ENCODE measurements at regions not wholly inside any gene's neighbourhood (a gene's known extent, or its start where the extent isn't known, plus 50 kb on each side); places are given as distances from the start of the nearest gene placed in this dataset.
A peak's percentile ranks its signal among the peaks of the same experiment; 100 is the strongest.

- DNase-seq (ENCODE audit: low read depth in 2 of 2) = peak in 1 of 2 donors; percentile 52
These were observed 54.3 kb downstream of the FAM241B start for GRCh38 chr10:69684020-69684980.

GRCh38 chr10:69684981-69685353 lies 54.9 kb downstream of the FAM241B start:
- DNase-seq (ENCODE audit: low read depth in 2 of 2) = no peak

GRCh38 chr10:69685426-69685801 lies 55.4 kb downstream of the FAM241B start:
- no peak for DNase-seq (ENCODE audit: low read depth in 2 of 2)

DNA sequence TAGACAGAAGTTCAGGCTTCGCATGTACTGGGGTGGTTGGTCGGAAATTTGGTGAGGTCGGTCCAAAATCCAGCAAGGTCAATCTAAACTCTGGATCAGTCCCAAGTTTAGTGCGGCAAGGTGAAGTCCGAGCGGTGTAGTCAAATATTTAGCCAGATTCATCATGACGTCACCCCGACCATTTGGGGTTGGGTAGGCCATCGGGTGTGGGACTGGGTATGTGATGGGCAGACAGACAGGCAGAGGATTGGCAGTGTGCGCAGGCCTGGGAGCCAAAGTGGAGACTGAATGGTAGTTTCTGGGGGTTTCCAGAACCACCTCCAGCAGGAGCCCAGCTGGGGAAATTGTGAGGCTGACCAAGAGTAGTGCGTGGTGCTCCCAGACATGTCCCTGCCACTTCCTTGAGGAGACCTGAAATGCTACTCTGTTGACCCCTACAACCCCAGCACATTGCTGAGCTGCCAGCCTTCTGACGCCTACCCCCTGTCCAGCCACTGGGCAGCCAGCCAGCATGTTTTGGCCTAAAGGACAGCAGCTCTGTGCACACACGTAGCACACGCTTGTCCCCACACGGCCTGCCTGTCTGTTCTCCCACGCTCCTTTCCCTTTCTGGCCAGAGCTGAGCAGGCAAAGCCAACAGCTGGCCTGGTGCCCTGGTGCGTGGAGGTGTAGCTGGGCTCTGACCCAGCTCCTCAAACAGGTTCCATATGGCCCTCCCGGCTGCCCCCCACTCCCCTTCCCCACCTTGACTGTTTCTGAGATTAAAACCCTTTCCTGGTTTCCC lies 55.9 kb downstream of the FAM241B start:
- DNase-seq (ENCODE audit: low read depth in 2 of 2) = peak in 1 of 2 donors; percentile 8

DNA sequence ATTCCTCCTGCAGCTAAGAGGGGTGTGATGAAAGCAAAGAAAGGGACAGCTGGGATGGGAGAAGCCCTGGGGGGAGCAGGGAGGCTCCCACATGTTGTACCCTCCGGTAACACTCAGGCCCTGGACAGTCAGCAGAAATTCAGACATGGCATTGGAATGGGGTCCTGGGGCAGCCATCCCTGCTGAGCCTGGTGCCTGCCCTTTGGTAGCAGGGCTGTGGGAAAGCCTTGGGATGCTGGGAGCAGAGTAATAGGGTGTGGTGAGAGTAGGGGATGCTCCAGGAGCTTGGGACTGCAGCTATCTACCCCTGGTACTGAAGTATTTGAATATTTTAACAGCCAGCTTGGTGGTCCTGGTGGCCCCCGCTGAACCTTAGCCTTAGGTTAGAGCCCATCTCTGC lies 56.8 kb downstream of the FAM241B start:
- DNase-seq (ENCODE audit: low read depth in 2 of 2) = no peak

DNA sequence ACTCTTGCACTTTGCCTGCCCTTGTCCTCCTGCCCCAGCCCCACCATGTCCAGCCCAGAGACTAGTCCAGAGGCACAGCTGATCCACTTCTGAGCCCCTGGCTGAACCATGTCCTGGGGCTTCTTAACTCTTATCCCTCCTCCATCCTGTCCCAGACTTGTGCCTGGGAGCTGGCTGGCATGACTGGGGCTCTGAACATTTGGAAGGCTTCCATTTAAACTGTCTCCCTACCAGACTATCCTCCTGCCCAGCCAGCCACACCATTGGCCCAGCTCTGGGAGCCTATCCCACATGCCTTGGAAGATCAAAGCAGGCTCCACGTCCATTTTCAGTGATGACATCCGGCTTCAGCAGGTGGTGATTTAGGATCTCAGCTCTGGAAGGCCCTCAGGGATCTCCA lies 57.4 kb downstream of the FAM241B start:
- DNase-seq (ENCODE audit: low read depth in 2 of 2) = no peak

DNA sequence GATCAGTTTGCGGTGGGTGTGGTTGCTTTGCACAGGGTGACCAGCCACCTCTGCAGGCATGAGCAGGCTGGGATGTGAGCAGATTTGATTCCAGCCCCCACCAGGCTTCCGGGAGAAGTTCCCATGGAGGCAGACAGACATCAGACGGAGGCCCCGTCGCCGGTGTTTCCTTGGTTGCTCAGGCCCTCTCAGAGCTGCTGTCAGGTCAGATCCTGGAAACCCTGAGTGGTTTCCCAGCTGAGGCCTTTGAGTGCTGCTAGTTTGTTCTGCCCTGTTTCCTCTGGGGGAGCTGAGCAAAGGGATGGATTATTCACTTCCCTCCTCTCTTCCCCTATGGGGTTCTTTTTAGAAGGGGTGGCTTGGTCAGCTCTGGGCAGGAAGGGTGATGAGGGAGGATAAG lies 62.2 kb downstream of the FAM241B start:
- peak in 1 of 2 donors; percentile 22 for DNase-seq (ENCODE audit: low read depth in 2 of 2)

- no peak for DNase-seq (ENCODE audit: low read depth in 2 of 2)
These were observed 62.8 kb downstream of the FAM241B start for GRCh38 chr10:69692891-69693290.

- DNase-seq (ENCODE audit: low read depth in 2 of 2) = no peak
These were observed 63.8 kb downstream of the FAM241B start for GRCh38 chr10:69693886-69694285.

DNA sequence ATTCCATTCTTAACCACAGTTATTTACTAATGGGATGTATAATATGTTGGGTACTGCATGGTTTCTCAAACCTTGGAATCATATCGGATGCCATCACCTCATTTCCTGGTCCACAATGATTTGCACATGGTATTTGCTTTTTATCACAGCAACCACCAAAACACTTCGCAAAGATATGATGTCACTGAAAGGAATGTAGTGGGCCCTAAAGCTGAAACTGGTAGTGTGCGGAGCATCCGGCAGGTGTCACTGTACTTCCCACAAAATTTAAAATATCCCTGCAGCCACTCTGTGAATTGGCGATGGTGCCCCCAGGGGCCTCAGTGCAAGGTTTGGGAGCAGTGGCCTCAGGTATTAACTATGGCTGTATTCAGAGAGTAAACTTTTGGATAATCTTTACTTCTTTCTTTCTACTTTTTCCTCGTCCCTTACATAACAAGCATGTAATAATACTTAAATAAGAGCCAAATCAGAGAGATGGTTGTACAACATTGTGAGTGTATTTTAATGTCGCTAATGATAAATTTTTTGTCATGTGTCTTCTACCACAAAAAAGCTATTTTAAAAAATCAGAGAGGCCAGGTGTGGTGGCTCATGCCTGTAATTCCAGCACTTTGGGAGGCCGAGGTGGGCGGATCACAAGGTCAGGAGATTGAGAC lies 66.2 kb downstream of the FAM241B start:
- DNase-seq (ENCODE audit: low read depth in 2 of 2) = peak; percentile 75 to 79

DNA sequence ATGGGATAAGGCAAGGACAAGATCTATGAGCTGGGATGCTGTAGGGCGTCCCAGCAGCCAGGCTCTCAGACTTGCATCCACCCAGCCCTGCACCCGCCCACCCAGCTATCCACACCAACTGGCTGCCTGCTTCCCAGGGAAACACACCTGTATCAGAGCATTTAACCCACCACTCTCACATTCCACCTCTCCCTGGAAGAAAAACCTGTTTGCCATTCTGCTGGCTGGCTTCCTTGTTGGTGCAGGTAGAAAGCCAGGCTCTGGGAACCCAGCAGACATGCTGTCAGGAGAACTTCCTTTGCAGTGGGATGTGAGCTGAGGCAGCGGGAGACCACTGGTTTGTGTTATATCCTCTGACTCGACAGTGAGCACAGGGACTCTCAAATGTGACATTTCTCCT lies 67.0 kb downstream of the FAM241B start:
- DNase-seq (ENCODE audit: low read depth in 2 of 2) = no peak

DNA sequence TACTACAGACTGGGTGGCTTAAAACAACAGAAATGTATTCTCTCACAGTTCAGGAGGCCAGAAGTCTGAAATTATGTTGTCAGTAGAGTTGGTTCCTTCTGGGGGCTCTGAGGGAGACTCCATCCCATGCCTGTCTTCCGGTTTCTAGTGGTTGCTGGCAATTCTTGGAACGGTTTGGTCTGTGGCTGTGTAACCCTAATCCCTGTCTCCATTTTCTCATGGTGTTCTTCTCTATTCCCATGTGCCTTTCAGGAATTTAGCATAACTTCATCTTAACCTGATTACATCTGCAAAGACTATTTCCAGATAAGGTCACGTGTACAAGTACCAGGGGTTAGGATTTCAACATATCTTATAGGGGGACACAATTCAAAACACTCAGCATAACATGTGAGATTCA lies 73.2 kb downstream of the FAM241B start:
- DNase-seq (ENCODE audit: low read depth in 2 of 2) = no peak

DNA sequence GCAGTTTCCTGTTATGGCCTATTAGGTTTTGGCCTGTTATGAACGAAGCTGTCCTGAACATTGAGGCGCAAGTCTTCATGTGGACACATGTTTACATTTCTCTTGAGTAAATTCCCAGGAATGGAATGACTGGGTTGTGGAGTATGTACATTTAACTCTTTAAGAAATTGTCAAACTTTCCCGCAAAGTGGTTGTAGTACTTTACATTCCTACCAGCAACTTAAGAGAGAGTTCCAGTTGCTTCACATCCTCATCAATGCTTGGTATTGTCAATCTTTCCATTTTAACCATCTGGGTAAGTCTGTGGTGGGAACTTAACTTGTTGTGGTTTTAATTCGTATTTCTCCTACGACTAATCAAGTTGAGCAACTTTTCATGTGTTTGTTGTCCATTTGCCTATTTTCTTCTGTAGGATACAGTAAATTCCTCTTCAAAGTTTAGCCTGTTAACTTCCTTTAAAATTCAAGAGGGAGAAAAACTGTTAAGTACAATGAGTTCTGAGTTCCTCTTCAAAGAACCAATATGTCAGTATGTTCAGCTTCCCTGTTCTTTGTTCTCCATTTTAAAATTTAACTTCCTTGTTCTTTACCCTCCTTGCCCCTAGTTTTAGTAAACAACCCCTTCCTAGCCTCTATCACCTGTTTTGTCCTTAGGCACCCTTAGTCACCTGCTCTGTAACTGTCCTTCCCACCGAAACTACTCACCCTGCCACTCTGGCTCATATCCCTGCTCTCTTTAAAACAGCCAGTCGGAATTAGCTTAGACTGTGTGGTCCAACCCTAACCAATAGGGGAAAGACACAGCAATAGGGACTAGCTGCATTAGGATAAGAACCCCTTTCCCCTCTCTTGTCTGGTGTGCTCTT lies 74.0 kb downstream of the FAM241B start:
- DNase-seq (ENCODE audit: low read depth in 2 of 2) = no peak

DNA sequence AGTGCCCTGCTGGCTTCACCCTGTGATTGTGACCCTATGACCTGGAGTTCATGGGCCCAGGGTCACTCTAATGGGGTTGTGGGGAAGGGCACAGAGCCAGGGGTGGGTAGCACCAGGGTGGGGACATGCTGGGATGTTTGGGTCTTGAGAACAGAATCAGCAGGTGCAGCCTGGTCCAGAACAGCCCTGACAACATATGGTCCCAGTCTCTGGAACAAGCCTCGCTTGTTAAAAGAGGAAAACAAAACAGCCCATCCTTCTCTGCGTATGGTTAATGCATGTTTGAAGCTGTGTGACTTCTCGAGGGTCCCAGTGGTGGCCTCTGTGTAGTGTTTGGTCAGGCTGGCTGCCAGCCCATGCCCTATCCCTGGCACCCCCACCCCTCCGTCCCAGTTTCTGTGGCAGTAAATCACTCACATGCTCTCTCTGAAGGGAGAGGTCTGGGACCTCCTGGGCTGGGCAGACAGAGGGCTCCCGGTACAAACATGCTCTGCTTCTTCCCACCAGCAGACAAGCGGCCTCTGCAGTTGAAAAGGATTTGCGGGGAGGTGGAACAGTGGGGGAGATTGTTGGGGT lies 79.4 kb downstream of the FAM241B start:
- DNase-seq (ENCODE audit: low read depth in 2 of 2) = no peak

DNA sequence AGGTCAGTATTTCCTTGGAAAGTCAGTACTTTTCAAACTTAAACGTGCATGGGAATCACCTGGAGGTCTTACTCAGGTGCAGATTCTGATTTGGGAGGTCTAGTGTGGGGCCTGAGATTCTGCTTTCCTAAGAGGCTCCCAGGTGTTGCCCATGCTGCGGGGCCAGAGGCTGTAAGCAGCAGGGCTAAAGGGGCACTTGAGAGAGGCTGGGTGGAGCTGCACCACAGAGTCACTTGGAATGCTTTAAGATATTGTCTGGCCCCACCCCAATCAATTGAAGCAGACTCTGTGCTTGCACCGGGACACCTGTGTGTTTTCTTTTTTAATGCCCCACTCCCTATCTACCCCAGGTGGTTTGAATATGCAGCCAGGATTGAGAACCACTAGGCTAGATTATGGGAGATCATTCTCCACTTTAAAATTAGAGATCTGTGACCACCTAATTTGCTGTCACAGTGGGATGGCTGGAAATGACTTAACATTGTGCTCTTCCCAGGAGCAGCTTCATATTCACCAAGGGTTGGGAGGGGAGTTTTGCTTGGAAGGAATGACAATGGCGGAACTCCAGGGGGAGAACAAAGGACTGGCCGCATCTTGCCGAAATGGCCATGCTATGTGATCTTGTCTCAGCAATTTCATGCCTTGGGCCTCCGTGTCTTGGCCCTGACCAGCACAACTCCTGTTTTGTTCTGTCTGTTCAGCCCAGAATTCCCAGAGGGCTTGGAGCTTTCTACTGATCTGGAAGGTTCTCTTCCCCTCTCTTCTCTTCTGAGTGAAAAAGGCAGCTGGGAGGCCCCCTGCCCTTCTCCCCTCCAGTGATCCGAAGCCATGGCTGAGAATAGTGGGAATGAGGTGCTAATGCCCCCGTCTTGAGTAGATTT lies 80.2 kb downstream of the FAM241B start:
- no peak for DNase-seq (ENCODE audit: low read depth in 2 of 2)

GRCh38 chr10:69712342-69712741 lies 82.3 kb downstream of the FAM241B start:
- DNase-seq (ENCODE audit: low read depth in 2 of 2) = no peak

DNA sequence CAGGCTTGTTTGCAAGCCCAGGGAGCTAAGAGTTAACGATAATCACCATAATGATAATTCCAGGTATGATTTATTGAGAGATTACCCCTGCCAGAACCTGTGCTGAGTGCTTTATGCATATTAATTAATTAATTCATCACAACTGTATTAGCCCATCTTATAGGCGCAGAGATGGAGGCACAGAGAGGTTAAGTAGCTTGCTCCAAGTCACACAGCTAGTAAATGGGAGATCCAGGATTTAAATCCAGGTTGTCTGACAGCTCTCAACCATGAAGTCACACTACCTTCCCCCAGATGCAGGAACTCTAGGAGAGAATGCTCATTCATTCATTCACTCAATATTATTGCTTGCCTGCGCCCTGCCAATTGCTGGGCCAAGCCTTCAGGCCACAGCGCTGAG lies 84.5 kb downstream of the FAM241B start:
- no peak for DNase-seq (ENCODE audit: low read depth in 2 of 2)

DNA sequence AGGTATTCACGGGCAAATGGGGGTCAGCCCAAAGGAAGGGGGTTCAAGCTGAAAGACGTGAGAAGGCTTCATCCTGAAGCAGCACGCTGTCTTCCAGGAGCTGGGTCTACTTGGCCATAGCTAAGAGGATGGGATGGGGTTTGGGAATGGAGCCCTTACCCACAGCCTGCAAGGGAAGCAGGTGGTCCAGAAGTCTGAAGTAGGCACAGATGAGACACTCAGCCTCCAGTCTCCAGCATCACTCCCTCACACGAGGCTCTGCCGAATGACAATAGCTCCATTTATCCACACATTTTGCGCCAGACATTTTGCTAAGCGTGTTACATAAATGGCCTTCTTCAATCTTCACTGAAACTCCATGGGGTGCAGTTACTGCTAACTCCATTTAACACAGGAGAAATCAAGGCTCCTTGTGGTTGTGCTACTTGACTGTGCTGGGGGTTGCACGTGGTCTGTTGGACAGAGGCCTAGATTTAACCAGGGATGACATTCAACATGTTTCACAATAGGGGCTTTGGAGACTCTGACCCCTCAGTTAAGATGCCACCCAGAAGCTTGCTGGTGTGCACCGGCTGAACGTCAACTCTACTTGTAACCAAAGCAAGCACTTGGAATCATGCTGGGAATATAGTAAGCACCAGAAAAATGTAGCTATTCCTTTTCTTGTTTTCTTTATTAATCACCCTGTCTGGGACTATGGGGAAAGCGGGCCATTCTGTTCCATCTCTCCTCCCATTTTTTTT lies 85.3 kb downstream of the FAM241B start:
- DNase-seq (ENCODE audit: low read depth in 2 of 2) = no peak
